Panc1 (cell line): ENCODE measurements at regions not wholly inside any gene's neighbourhood (a gene's known extent, or its start where the extent isn't known, plus 50 kb on each side); places are given as distances from the start of the nearest gene placed in this dataset.

Experiments used
- ATAC-seq: fragments of 200-7000 bp; cut with Tn5 transposase; 2 replicates; pipeline ENCODE4 v1.9.1; 2020; ENCODE audit warnings: mild to moderate bottlenecking, moderate library complexity
- BruUV-seq: library from RNA; stranded (reverse); fragments of 400-500 nt; replicated peaks from 2 replicates; lab custom pipeline; 2021; lab: Mats Ljungman, UMichigan
- CTCF ChIA-PET: fragments of 300-600 bp; sonication (Branson Sonifier 250); formaldehyde crosslinking; loops from one replicate; lab custom pipeline; 2022; ENCODE audit warnings: antibody characterized with exemption; lab: Charles Lee
- POLR2A ChIA-PET: fragments of 300-600 bp; sonication (Branson Sonifier 250); formaldehyde crosslinking; loops from one replicate; lab custom pipeline; 2022; ENCODE audit warnings: antibody characterized with exemption; lab: Charles Lee
- DNase-seq: peaks from one replicate; pipeline ENCODE4 v3.0.0-alpha.2; 2010; ENCODE audit warnings: low read depth, low spot score
- H3K27ac ChIP-seq: 2 replicates; pipeline ENCODE4 v1.5.1; 2011; ENCODE audit warnings: mild to moderate bottlenecking, low read length, inconsistent platforms
- H3K27me3 ChIP-seq: fragments of 200-500 bp; sonication (Bioruptor generic); 2 replicates; pipeline ENCODE4 v1.6.0; 2014; ENCODE audit warnings: low read length, inconsistent platforms; ENCODE audit not compliant: control insufficient read depth, insufficient read depth
- H3K36me3 ChIP-seq: fragments of 200-500 bp; sonication (Bioruptor generic); 2 replicates; pipeline ENCODE4 v1.5.1; 2014; ENCODE audit warnings: inconsistent platforms, mild to moderate bottlenecking, low read length, moderate library complexity; ENCODE audit not compliant: control insufficient read depth, insufficient read depth
- H3K4me1 ChIP-seq: 2 replicates; pipeline ENCODE4 v1.5.1; 2011; ENCODE audit warnings: inconsistent platforms, mild to moderate bottlenecking, low read length, moderate library complexity; ENCODE audit not compliant: control insufficient read depth, insufficient read depth
- H3K4me3 ChIP-seq, 2 experiments: 2 replicates each; pipeline ENCODE4 v1.5.1; 2011 to 2012; ENCODE audit warnings: low read depth in 2 of 2, low read length in 2 of 2, mild to moderate bottlenecking in 2 of 2, inconsistent platforms in 1 of 2, moderate library complexity in 1 of 2
- H3K9me3 ChIP-seq: fragments of 200-500 bp; sonication (Bioruptor generic); 2 replicates; pipeline ENCODE4 v1.5.1; 2014; ENCODE audit warnings: low read depth, mild to moderate bottlenecking, inconsistent platforms, low read length, moderate library complexity; ENCODE audit not compliant: control insufficient read depth, insufficient read depth
- POLR2AphosphoS5 ChIP-seq: IDR thresholded peaks from 2 replicates; pipeline ENCODE4 v1.6.1; 2012; ENCODE audit warnings: mild to moderate bottlenecking, low read depth, low read length, moderate library complexity
- SIN3A ChIP-seq: IDR thresholded peaks from 2 replicates; pipeline ENCODE4 v1.6.1; 2012; ENCODE audit warnings: low read depth, mild to moderate bottlenecking, low read length, moderate library complexity, borderline replicate concordance; ENCODE audit not compliant: insufficient read depth
- TCF7L2 ChIP-seq: IDR thresholded peaks from 2 replicates; pipeline ENCODE4 v1.6.1; 2011; ENCODE audit warnings: mild to moderate bottlenecking, low read depth, low read length, inconsistent platforms
- in situ Hi-C: cut with HindIII; loops from 2 replicates; pipeline ENCODE4 v1.10.0; 2016; ENCODE audit warnings: low sequenced_read_pairs, low pct_unique_long_range_greater_than_20kb
- intact Hi-C: fragments of 100-400 bp; cut with micrococcal nuclease; formaldehyde crosslinking; loops from one replicate; pipeline ENCODE4 v1.10.0; 2022; ENCODE audit not compliant: unreplicated experiment
- TF ChIP-seq, protein P1 (sequence below): fragments of 450-650 bp; IDR thresholded peaks from 2 replicates; pipeline ENCODE4 v1.5.1; 2017; ENCODE audit warnings: mild to moderate bottlenecking
- TF ChIP-seq, protein P2 (sequence below), 2 experiments: IDR thresholded peaks; 2 replicates each; pipeline ENCODE4 v1.6.1; 2011 to 2012; ENCODE audit warnings: low read depth in 2 of 2, control low read depth in 1 of 2, low read length in 1 of 2, mild to moderate bottlenecking in 1 of 2, moderate library complexity in 1 of 2; ENCODE audit not compliant: insufficient read depth in 1 of 2

DNA sequence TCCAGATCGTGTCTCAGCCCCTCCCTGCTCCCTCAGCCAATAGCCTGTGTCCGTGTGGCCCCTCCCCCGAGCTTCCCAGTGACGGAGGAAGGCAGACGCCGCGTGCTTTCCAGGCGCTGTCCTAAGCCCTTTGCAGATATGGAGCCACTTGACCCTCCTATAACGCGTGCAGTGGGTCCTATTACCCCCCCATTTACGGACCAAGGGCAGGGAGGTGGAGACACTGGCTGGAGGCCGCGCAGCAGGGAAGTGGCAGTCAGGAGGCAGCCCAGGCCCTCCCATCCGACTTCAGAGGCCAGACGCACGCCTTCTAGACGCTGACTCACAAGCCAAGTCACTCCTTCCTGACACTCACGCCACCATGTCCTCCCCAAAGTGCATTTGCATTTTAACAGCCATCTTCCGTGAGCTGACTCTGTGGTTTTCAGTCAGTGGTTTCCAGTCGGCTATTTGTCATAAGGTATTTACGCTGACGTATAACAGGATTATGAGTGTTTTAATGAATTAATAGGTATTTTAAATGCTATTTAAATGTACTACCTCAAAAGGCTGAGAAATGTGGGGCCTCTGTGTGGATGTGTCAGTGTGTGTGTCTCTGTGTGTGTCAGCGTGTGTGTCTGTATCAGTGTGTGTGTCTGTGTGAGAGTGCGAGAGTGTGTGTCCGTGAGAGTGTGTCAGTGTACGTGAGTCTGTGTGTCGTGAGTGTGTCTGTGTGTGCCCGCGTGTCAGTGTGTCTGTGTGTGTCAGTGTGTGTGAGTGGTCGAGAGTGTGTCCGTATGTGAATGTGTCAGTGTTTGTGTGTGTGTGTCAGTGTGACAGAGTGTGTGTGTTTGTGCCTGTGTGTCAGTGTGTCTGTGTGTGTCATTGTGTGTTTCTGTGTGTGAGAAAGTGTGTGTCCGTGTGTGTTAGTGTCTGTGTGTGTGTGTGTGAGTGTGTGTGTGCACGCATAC, 92.0 kb upstream of the INSIG1 start:
- POLR2A ChIA-PET: interaction anchor here (0.6 kb wide), 1 partner anchor 8 kb away, joined by 4 read pairs; no protein-coding TSS in a partner anchor
- in situ Hi-C loops: no loop called here

DNA sequence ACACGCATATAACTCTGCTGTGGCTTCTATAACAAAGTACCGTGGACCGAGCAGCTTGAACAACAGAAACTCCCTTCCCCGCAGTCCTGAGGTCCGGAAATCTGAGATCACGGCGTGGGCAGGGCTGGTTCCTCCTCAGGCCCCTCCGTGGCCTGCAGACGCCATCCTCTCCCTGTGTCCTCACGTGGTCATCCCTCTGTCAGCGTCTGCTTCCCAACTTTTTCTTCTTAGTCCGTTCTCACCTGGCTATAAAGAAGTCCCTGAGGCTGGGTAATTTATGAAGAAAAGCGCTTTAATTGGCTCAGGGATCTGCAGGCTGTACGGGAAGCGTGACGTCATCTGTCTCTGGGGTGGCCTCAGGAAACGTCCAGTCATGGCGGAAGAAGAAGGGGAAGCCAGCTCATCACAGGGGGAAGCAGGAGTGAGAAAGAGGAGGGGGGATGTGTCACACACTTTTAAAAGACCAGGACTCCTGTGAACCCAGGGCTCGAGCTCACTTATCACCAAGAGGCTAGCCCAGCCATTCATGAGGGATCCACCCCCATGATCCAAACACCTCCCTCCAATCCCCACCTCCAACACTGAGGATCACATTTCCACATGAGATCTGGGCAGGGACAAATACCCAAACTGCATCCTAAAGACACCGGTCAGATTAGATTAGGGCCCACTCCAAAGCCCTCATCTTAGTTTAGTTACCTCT, 91.2 kb upstream of the INSIG1 start:
- peaks cover 21% of the 10 kb centered on the region for H3K4me1 ChIP-seq
- POLR2A ChIA-PET: interaction anchor here (0.6 kb wide), 1 partner anchor 8 kb away, joined by 4 read pairs; no protein-coding TSS in a partner anchor
- peak; percentile 28 for ATAC-seq
- peak overlapping the region; percentile 92 for H3K27ac ChIP-seq
- H3K9me3 ChIP-seq: no peaks in the 10 kb centered on the region
- peak; percentile 67 for DNase-seq
- H3K36me3 ChIP-seq: no peaks in the 10 kb centered on the region
- intact Hi-C loops (no loop called here), in situ Hi-C loops (no loop called here)
- no peaks in the 10 kb centered on the region for H3K27me3 ChIP-seq
- BruUV-seq: no TSS peak
- peak overlapping the region; percentile 52 to 58 for H3K4me3 ChIP-seq
- CTCF ChIA-PET: no interaction called here
- TF ChIP-seq TCF7L2 (no peak), POLR2AphosphoS5 (no peak), SIN3A (no peak)
- TF ChIP-seq, protein P1, sequence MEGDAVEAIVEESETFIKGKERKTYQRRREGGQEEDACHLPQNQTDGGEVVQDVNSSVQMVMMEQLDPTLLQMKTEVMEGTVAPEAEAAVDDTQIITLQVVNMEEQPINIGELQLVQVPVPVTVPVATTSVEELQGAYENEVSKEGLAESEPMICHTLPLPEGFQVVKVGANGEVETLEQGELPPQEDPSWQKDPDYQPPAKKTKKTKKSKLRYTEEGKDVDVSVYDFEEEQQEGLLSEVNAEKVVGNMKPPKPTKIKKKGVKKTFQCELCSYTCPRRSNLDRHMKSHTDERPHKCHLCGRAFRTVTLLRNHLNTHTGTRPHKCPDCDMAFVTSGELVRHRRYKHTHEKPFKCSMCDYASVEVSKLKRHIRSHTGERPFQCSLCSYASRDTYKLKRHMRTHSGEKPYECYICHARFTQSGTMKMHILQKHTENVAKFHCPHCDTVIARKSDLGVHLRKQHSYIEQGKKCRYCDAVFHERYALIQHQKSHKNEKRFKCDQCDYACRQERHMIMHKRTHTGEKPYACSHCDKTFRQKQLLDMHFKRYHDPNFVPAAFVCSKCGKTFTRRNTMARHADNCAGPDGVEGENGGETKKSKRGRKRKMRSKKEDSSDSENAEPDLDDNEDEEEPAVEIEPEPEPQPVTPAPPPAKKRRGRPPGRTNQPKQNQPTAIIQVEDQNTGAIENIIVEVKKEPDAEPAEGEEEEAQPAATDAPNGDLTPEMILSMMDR: no peak
- TF ChIP-seq, protein P2, sequence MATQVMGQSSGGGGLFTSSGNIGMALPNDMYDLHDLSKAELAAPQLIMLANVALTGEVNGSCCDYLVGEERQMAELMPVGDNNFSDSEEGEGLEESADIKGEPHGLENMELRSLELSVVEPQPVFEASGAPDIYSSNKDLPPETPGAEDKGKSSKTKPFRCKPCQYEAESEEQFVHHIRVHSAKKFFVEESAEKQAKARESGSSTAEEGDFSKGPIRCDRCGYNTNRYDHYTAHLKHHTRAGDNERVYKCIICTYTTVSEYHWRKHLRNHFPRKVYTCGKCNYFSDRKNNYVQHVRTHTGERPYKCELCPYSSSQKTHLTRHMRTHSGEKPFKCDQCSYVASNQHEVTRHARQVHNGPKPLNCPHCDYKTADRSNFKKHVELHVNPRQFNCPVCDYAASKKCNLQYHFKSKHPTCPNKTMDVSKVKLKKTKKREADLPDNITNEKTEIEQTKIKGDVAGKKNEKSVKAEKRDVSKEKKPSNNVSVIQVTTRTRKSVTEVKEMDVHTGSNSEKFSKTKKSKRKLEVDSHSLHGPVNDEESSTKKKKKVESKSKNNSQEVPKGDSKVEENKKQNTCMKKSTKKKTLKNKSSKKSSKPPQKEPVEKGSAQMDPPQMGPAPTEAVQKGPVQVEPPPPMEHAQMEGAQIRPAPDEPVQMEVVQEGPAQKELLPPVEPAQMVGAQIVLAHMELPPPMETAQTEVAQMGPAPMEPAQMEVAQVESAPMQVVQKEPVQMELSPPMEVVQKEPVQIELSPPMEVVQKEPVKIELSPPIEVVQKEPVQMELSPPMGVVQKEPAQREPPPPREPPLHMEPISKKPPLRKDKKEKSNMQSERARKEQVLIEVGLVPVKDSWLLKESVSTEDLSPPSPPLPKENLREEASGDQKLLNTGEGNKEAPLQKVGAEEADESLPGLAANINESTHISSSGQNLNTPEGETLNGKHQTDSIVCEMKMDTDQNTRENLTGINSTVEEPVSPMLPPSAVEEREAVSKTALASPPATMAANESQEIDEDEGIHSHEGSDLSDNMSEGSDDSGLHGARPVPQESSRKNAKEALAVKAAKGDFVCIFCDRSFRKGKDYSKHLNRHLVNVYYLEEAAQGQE (IDR thresholded peaks at IDR 0.05; ENCODE audit: insufficient read depth in 1 of 2, low read depth in 2 of 2, low read length in 1 of 2): no peak

More for the DNA sequence above, 92.0 kb upstream of the INSIG1 start:
- intact Hi-C loops: no loop called here
- DNase-seq (peak; percentile 97), ATAC-seq (peak; percentile 95)
- peak; percentile 72; the same call in 1 of the 2 replicates for TF ChIP-seq SIN3A
- peak; percentile 75 for TF ChIP-seq TCF7L2
- TF ChIP-seq POLR2AphosphoS5: peak; percentile 55; the same call in 1 of the 2 replicates
- TF ChIP-seq, protein P1: no peak
- TF ChIP-seq, protein P2 (IDR thresholded peaks at IDR 0.05; ENCODE audit: insufficient read depth in 1 of 2, low read depth in 2 of 2, low read length in 1 of 2): 0 out of 4 replicates have a peak, but pooled peaks of 1 of the 2 experiments have one; percentile 66
- peaks cover 21% of the 10 kb centered on the region for H3K4me1 ChIP-seq
- peak overlapping the region; percentile 92 for H3K27ac ChIP-seq
- CTCF ChIA-PET: interaction anchor here (0.6 kb wide), 1 partner anchor 98 kb away, joined by 3 read pairs; no protein-coding TSS in a partner anchor
- H3K36me3 ChIP-seq: no peaks in the 10 kb centered on the region
- H3K4me3 ChIP-seq: peak overlapping the region; percentile 52 to 58
- BruUV-seq: TSS peak; percentile 98
- no peaks in the 10 kb centered on the region for H3K9me3 ChIP-seq
- H3K27me3 ChIP-seq: no peaks in the 10 kb centered on the region
